ENCODE measurements at regions not wholly inside any gene's neighbourhood (a gene's known extent, or its start where the extent isn't known, plus 50 kb on each side); places are given as distances from the start of the nearest gene placed in this dataset.

DNA sequence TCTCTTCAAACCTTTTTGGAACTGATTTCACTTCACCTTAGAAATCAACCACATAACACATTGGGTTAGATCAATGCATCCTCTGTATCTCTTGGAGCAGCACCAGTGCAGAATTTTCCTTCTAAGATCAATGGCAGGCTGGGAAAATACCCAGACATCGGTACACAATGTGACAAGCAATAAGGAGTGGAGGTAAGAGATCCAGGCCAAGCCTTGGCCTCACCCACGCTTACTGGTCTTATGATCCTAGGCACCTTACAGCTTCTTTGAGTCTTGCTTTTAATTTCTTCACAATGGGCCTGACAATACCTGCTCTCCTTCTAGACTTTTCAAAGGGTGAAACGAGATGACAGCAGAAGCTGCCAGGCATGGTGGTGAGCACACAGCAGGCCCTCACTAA lies 232.0 kb downstream of the LACC1 start:
- Histone ChIP-seq H3K36me3 (no peaks in the 10 kb centered on the region), H3K9me3 (no peaks in the 10 kb centered on the region), H3K4me1 (peaks cover 0 to 8% of the 10 kb centered on the region in 2 donors), H3K27ac (no peak overlapping the region), H3K4me3 (no peak overlapping the region), H3K27me3 (no peaks in the 10 kb centered on the region)
- no peak for DNase-seq (ENCODE audit: low spot score in 2 of 2)
- TF ChIP-seq POLR2A (IDR thresholded peaks at IDR 0.05) (no peak), POLR2AphosphoS5 (IDR thresholded peaks at IDR 0.05) (no peak)
- TF ChIP-seq, protein P1, sequence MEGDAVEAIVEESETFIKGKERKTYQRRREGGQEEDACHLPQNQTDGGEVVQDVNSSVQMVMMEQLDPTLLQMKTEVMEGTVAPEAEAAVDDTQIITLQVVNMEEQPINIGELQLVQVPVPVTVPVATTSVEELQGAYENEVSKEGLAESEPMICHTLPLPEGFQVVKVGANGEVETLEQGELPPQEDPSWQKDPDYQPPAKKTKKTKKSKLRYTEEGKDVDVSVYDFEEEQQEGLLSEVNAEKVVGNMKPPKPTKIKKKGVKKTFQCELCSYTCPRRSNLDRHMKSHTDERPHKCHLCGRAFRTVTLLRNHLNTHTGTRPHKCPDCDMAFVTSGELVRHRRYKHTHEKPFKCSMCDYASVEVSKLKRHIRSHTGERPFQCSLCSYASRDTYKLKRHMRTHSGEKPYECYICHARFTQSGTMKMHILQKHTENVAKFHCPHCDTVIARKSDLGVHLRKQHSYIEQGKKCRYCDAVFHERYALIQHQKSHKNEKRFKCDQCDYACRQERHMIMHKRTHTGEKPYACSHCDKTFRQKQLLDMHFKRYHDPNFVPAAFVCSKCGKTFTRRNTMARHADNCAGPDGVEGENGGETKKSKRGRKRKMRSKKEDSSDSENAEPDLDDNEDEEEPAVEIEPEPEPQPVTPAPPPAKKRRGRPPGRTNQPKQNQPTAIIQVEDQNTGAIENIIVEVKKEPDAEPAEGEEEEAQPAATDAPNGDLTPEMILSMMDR (IDR thresholded peaks at IDR 0.05): no peak
- intact Hi-C loops (cut with DNase I; ENCODE audit: low total_unique reads): no loop called here

DNA sequence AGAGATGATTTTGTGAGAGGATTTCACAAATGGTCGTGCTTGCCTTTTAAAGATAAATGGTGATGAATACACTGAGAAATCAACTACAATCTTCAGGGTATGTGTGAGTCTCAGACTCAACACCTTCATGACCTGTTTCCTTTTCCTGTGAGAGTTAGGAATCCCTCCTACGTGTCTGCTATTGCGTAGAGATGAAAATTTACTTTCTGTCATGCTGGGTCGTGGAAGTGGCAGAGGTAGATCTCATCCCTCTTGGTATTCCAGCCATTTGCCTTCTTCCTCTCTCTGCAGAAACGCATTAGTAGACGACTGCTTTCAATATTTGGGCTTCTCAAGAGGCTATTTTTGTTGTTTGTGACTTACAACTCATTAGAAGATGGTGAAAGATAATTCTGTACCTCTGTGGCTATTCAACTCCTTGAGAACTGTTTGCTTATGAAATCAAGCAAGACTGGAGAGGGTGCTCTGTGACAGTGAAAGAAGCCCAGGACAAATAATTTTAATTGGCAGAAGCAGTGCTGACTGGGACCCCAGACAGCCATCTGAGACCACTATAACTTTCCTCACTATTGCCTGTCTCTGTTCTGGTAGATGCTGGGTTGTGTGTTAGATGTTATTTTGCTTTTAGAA lies 233.1 kb downstream of the LACC1 start:
- no peak for DNase-seq (ENCODE audit: low spot score in 2 of 2)
- no peaks in the 10 kb centered on the region for H3K9me3 ChIP-seq
- TF ChIP-seq POLR2AphosphoS5 (IDR thresholded peaks at IDR 0.05) (no peak), POLR2A (IDR thresholded peaks at IDR 0.05) (no peak)
- TF ChIP-seq, protein P1 (IDR thresholded peaks at IDR 0.05): no peak
- H3K27ac ChIP-seq: no peak overlapping the region
- H3K4me3 ChIP-seq: no peak overlapping the region
- H3K27me3 ChIP-seq: no peaks in the 10 kb centered on the region
- no peaks in the 10 kb centered on the region for H3K36me3 ChIP-seq
- intact Hi-C loops (cut with DNase I; ENCODE audit: low total_unique reads): no loop called here
- H3K4me1 ChIP-seq: peaks cover 0 to 6% of the 10 kb centered on the region in 2 donors

DNA sequence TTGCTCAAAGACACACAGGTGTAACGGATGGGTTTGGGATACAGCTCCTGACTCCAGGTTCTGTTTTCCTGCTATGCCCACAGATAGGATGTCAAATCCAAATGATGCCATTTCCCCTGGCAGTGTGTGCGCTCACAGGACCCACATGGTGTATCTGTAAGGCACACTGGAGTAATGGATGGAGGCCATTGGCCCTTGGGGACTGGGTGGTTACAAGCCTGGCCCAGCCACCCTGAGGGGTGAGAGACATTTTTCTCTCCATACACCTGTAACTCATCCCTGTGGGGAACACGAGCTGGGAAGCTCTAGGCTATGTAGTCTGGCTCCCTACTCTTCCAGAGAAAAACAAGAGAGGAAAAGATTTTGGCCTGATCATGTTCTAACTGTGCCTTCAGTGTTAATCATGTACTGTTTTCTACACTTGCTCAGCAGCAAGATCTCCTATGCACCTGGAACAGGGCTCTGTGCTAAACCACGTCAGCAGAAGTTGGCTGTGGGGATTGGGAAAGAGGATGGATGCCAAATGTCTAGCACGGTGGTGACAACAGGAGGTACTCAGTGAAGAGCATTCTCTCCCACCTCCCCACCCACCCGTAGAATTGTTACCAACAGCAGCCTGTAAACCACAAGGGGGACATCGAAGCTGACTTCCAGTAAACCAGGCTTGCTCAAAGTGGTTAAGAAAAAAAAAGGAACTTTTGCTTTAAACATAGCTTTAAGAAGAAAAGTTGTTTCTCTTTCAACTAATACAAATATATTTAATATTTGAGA lies 237.0 kb downstream of the LACC1 start:
- Histone ChIP-seq H3K27ac (peak overlapping the region; percentile 27 to 29), H3K27me3 (no peaks in the 10 kb centered on the region), H3K9me3 (no peaks in the 10 kb centered on the region), H3K4me3 (no peak overlapping the region), H3K4me1 (no peaks in the 10 kb centered on the region), H3K36me3 (no peaks in the 10 kb centered on the region)
- no peak for DNase-seq (ENCODE audit: low spot score in 2 of 2)
- intact Hi-C loops (cut with DNase I; ENCODE audit: low total_unique reads): no loop called here
- TF ChIP-seq POLR2A (IDR thresholded peaks at IDR 0.05): no peak
- TF ChIP-seq POLR2AphosphoS5 (IDR thresholded peaks at IDR 0.05): no peak
- TF ChIP-seq, protein P1 (IDR thresholded peaks at IDR 0.05): no peak

DNA sequence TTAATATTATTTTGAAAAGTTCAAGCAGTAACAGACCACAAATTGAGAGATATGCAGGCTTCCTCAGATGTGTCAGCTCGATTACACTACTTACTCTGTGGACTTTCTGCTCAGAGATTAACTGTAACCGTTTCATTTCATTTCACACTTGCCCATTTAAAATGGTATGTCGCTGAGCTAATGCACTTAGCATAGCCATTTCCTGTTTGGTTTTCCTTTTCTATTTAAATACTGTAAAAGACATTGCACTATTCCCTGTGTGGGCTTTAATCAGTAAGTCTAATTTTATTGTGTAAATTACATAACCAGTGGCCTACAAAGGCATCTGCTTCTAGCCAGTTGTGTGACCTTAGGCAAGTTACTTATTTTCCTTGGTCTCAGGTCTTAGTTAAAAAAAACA lies 237.6 kb downstream of the LACC1 start:
- intact Hi-C loops (cut with DNase I; ENCODE audit: low total_unique reads): no loop called here
- Histone ChIP-seq H3K4me1 (no peaks in the 10 kb centered on the region), H3K36me3 (no peaks in the 10 kb centered on the region)

DNA sequence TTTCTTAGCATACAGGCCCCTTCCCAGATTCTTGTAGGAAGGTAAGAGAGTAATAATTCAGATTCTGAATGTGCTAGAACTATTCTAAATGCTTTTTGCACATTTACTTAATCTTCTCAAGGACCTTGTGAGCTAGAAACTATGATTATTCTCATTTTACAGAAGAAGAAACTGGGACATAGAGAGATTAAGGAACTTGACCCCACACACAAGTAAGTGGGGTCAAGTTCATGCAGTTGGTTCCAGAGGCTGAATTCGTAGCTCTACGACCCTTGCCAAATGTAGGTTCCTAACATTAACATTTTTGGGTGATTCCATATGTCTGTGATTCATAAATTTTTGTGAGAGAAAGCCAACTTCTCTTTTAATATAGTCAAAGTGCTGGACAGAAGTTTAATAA lies 238.1 kb downstream of the LACC1 start:
- intact Hi-C loops (cut with DNase I; ENCODE audit: low total_unique reads): no loop called here
- TF ChIP-seq, protein P1 (IDR thresholded peaks at IDR 0.05): no peak
- TF ChIP-seq POLR2A (IDR thresholded peaks at IDR 0.05): no peak
- TF ChIP-seq POLR2AphosphoS5 (IDR thresholded peaks at IDR 0.05): no peak
- H3K36me3 ChIP-seq: no peaks in the 10 kb centered on the region
- H3K27ac ChIP-seq: no peak overlapping the region
- H3K27me3 ChIP-seq: no peaks in the 10 kb centered on the region
- DNase-seq (ENCODE audit: low spot score in 2 of 2): no peak
- H3K4me3 ChIP-seq: no peak overlapping the region
- H3K9me3 ChIP-seq: no peaks in the 10 kb centered on the region
- no peaks in the 10 kb centered on the region for H3K4me1 ChIP-seq

More for the DNA sequence above, 237.6 kb downstream of the LACC1 start:
- Histone ChIP-seq H3K4me3 (no peak overlapping the region), H3K27ac (peak overlapping the region in 1 of 2 donors; percentile 27), H3K27me3 (no peaks in the 10 kb centered on the region), H3K9me3 (no peaks in the 10 kb centered on the region)
- no peak for DNase-seq (ENCODE audit: low spot score in 2 of 2)
- TF ChIP-seq POLR2A (IDR thresholded peaks at IDR 0.05) (no peak), POLR2AphosphoS5 (IDR thresholded peaks at IDR 0.05) (no peak)
- TF ChIP-seq, protein P1 (IDR thresholded peaks at IDR 0.05): no peak
